ENCODE measurements at regions not wholly inside any gene's neighbourhood (a gene's known extent, or its start where the extent isn't known, plus 50 kb on each side); places are given as distances from the start of the nearest gene placed in this dataset.
A peak's percentile ranks its signal among the peaks of the same experiment; 100 is the strongest.

DNA sequence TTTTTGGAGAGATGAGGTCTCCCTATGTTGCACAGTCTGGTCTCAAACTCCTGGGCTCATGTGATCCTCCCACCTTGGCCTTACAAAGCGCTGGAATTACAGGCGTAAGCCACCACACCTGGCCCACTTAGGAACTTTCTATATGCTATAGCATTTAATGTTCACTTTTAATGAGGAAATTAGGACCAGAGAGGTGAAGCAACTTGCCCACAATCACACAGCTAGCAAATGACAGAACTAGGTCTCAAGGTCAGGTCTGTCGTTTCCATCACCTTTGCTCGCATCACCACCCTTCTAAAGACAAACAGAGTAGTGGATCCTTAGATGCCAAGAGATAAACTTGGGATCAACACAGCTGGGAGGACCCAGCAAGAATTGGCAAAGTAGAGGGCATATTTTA is 381.7 kb downstream of the CD83 start:
- Histone ChIP-seq H3K9me3 (ENCODE audit: low read depth) (no peaks in the 10 kb centered on the region), H3K4me1 (ENCODE audit: insufficient read depth) (peaks cover 12% of the 10 kb centered on the region), H3K9me2 (replicated peaks; ENCODE audit: insufficient read depth) (no peaks in the 10 kb centered on the region), H4K20me1 (ENCODE audit: insufficient read depth, poor library complexity, severe bottlenecking) (no peaks in the 10 kb centered on the region), H3K4me2 (no peak overlapping the region), H3K27me3 (no peaks in the 10 kb centered on the region), H3K4me3 (no peak overlapping the region), H3K27ac (no peak overlapping the region), H3K79me2 (no peaks in the 10 kb centered on the region), H2AFZ (no peak overlapping the region), H3K36me3 (replicated peaks; ENCODE audit: insufficient read depth, low read depth) (no peaks in the 10 kb centered on the region)
- 82% methylated on average over 4 of the region's 4 CpGs for WGBS (ENCODE audit: low lambda C conversion rate, missing lambda C conversion rate)
- TF ChIP-seq CTCF (IDR thresholded peaks at IDR 0.05; ENCODE audit: poor library complexity) (no peak), EZH2 (IDR thresholded peaks at IDR 0.05; ENCODE audit: borderline replicate concordance) (no peak), EZH2phosphoT487 (IDR thresholded peaks at IDR 0.05; ENCODE audit: low read depth, severe bottlenecking, unreplicated experiment) (no peak)
- no peak for DNase-seq (ENCODE audit: low spot score)

- H3K9me3 ChIP-seq (ENCODE audit: low read depth): no peaks in the 10 kb centered on the region
- H3K27ac ChIP-seq: no peak overlapping the region
- H2AFZ ChIP-seq: no peak overlapping the region
- H3K36me3 ChIP-seq (replicated peaks; ENCODE audit: insufficient read depth, low read depth): no peaks in the 10 kb centered on the region
- no peaks in the 10 kb centered on the region for H3K79me2 ChIP-seq
- DNase-seq (ENCODE audit: low spot score): peak; percentile 57
- peaks cover 12% of the 10 kb centered on the region for H3K4me1 ChIP-seq (ENCODE audit: insufficient read depth)
- H3K4me3 ChIP-seq: no peak overlapping the region
- WGBS (ENCODE audit: low lambda C conversion rate, missing lambda C conversion rate): 31% methylated on average over 10 of the region's 10 CpGs
- H3K27me3 ChIP-seq: no peaks in the 10 kb centered on the region
- H4K20me1 ChIP-seq (ENCODE audit: insufficient read depth, poor library complexity, severe bottlenecking): no peaks in the 10 kb centered on the region
- H3K4me2 ChIP-seq: no peak overlapping the region
- TF ChIP-seq CTCF (IDR thresholded peaks at IDR 0.05; ENCODE audit: poor library complexity) (no peak), EZH2phosphoT487 (IDR thresholded peaks at IDR 0.05; ENCODE audit: low read depth, severe bottlenecking, unreplicated experiment) (no peak), EZH2 (IDR thresholded peaks at IDR 0.05; ENCODE audit: borderline replicate concordance) (no peak)
- H3K9me2 ChIP-seq (replicated peaks; ENCODE audit: insufficient read depth): no peaks in the 10 kb centered on the region
Measured at GRCh38 chr6:14499841-14500240, 382.3 kb downstream of the CD83 start.

DNA sequence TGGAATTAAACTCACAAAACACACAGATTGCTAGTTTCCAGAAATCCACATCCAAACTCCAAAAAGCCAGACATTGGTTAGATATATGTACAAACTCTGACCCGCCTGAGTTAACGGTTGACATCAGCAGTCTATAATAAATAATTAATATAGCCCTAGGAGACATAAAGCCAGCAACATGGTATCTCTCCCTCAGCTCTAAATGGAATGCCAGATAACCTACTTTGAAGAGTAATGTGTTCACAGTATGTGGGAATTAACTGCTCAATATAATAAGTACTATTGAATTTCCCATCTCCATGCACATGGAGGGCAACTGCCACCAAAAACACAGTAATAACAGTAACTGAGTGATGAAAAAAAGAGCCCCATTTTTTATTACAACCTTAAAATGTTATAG is 383.2 kb downstream of the CD83 start:
- H3K4me2 ChIP-seq: no peak overlapping the region
- no peaks in the 10 kb centered on the region for H3K79me2 ChIP-seq
- no peaks in the 10 kb centered on the region for H4K20me1 ChIP-seq (ENCODE audit: insufficient read depth, poor library complexity, severe bottlenecking)
- peaks cover 12% of the 10 kb centered on the region for H3K4me1 ChIP-seq (ENCODE audit: insufficient read depth)
- H3K27ac ChIP-seq: peak overlapping the region; percentile 72
- H3K4me3 ChIP-seq: no peak overlapping the region
- DNase-seq (ENCODE audit: low spot score): no peak
- no peaks in the 10 kb centered on the region for H3K36me3 ChIP-seq (replicated peaks; ENCODE audit: insufficient read depth, low read depth)
- TF ChIP-seq EZH2phosphoT487 (IDR thresholded peaks at IDR 0.05; ENCODE audit: low read depth, severe bottlenecking, unreplicated experiment) (no peak), CTCF (IDR thresholded peaks at IDR 0.05; ENCODE audit: poor library complexity) (no peak), EZH2 (IDR thresholded peaks at IDR 0.05; ENCODE audit: borderline replicate concordance) (no peak)
- no peak overlapping the region for H2AFZ ChIP-seq
- H3K9me2 ChIP-seq (replicated peaks; ENCODE audit: insufficient read depth): no peaks in the 10 kb centered on the region
- 84% methylated on average over 2 of the region's 2 CpGs for WGBS (ENCODE audit: low lambda C conversion rate, missing lambda C conversion rate)
- H3K9me3 ChIP-seq (ENCODE audit: low read depth): no peaks in the 10 kb centered on the region
- H3K27me3 ChIP-seq: no peaks in the 10 kb centered on the region

DNA sequence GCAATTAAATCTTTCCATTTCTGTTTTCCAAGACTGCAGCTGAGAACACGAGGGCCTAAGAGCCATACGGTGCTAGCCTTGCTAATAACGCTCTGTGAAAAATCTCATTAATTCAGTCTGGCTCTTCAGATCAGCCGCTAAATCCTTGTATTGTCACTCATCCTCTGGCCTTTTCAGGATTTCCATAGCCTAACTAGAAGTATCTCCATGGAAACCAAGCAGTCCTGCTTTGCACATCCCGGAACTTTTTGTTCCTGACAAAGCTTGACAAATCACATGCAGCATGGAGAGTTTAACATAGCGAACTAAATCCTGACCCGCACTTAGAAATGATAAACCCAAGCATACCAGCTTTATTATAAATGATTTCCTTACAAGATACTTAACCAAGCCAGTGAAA is 383.7 kb downstream of the CD83 start:
- whole genome bisulfite sequencing (ENCODE audit: low lambda C conversion rate, missing lambda C conversion rate): 54% methylated on average over 7 of the region's 7 CpGs
- no peak overlapping the region for H3K4me2 ChIP-seq
- no peaks in the 10 kb centered on the region for H3K9me2 ChIP-seq (replicated peaks; ENCODE audit: insufficient read depth)
- peak overlapping the region; percentile 72 for H3K27ac ChIP-seq
- no peaks in the 10 kb centered on the region for H3K79me2 ChIP-seq
- H3K27me3 ChIP-seq: no peaks in the 10 kb centered on the region
- TF ChIP-seq EZH2phosphoT487 (IDR thresholded peaks at IDR 0.05; ENCODE audit: low read depth, severe bottlenecking, unreplicated experiment) (no peak), CTCF (IDR thresholded peaks at IDR 0.05; ENCODE audit: poor library complexity) (no peak), EZH2 (IDR thresholded peaks at IDR 0.05; ENCODE audit: borderline replicate concordance) (no peak)
- no peak overlapping the region for H2AFZ ChIP-seq
- H3K4me3 ChIP-seq: no peak overlapping the region
- no peaks in the 10 kb centered on the region for H3K36me3 ChIP-seq (replicated peaks; ENCODE audit: insufficient read depth, low read depth)
- no peaks in the 10 kb centered on the region for H3K9me3 ChIP-seq (ENCODE audit: low read depth)
- DNase-seq (ENCODE audit: low spot score): peak; percentile 60
- H4K20me1 ChIP-seq (ENCODE audit: insufficient read depth, poor library complexity, severe bottlenecking): no peaks in the 10 kb centered on the region
- peaks cover 12% of the 10 kb centered on the region for H3K4me1 ChIP-seq (ENCODE audit: insufficient read depth)
